ENCODE measurements at regions not wholly inside any gene's neighbourhood (a gene's known extent, or its start where the extent isn't known, plus 50 kb on each side); places are given as distances from the start of the nearest gene placed in this dataset.
A peak's percentile ranks its signal among the peaks of the same experiment; 100 is the strongest.

- no peak for DNase-seq
Measured at GRCh38 chr15:98146031-98146820, 185.7 kb downstream of the ARRDC4 start.

DNA sequence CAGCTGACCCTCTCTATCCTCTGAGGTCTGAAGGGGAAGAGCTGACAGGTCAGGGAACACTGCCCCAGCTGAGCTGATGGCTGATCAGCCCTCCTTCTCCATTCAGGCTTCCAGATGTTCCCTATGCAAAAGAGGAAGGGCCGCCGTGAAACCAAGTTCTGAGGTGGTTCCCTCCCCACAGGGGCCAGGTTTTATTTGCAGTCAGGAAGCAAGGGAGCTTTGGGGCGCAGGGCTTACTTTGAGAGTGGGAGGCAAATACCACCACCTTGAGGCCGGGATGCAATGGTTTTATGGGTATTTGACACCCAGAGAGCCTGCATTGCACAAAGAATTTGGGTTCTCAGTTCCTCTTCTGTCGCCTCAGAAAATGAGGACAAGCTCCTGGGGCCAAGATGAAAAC, 186.9 kb downstream of the ARRDC4 start:
- no peak for DNase-seq

DNA sequence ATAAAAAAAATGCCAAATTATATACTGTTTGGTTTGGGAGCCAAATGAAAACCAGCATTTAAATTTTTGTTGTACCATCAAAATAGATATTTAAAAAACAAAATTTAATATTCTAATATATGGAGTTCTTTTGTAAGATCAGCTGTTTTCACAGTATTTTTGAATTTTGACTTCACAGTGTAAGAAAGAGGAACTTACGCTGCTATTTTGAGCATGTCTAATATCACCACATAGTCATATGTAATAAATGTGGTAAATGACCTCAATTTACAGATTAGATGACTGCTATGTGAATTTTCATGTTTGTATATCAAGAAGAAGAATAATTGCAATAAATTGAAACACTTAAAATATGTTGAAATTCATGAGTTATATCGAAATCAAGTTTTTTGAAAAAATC, 189.6 kb downstream of the ARRDC4 start:
- DNase-seq = no peak

DNA sequence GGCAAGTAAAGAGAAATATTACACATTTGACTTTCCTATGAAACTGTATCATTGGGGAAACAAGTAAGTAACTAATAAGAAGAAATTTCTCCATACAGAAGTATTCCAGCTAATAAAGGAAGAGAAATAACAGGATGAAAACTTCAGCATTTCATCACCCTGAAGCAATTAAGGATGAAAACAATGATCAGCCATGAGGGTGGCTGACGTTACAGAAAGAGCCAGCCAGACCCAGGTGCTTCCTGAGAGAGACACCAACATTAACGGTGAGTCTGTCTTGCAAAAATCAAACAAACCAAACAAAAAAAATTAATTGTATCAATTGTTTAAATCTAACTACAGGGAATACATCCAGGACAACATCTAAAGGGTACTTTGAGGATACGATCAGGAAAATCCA, 190.0 kb downstream of the ARRDC4 start:
- DNase-seq = no peak

- DNase-seq = no peak
Measured at GRCh38 chr15:98151096-98151495, 190.6 kb downstream of the ARRDC4 start.

DNA sequence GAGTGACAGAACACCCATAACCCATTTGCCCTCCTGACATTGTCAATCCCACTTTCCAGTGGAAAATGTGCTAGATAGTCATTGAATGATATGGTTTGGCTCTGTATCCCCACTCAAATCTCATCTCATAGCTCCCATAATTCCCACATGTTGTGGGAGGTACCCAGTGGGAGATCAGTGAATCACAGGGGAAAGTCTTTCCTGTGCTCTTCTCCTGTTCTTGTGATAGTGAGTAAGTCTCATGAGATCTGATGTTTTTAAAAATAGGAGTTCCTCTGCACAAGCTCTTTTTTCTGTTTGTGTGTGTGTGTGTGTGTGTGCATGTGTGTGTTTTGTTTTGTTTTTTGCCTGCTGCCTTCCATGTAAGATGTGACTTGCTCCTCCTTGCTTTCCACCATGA, 191.7 kb downstream of the ARRDC4 start:
- DNase-seq = no peak

DNA sequence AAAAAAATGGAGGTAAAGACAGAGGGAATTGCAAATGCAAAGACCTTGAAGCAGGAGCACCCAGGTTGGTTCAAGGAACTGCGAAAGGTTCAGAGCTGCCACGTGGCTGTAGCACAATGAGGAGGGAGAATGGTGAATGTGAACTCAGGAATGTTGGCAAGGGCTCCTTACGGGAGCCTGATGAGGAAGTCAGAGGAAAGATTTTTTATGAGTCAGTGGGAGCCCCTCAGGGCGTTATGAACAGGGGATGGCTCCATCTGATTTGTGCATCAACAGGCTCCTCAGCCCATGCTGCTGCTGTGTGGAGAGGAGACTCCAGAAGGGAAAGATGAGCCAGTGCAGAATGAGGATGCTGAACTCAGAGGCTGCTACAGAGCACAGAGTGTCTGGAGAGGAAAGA, 194.4 kb downstream of the ARRDC4 start:
- DNase-seq = no peak

- DNase-seq = no peak
Measured at GRCh38 chr15:98155356-98155755, 194.9 kb downstream of the ARRDC4 start.

GRCh38 chr15:98160236-98160635, 199.7 kb downstream of the ARRDC4 start:
- no peak for DNase-seq

DNA sequence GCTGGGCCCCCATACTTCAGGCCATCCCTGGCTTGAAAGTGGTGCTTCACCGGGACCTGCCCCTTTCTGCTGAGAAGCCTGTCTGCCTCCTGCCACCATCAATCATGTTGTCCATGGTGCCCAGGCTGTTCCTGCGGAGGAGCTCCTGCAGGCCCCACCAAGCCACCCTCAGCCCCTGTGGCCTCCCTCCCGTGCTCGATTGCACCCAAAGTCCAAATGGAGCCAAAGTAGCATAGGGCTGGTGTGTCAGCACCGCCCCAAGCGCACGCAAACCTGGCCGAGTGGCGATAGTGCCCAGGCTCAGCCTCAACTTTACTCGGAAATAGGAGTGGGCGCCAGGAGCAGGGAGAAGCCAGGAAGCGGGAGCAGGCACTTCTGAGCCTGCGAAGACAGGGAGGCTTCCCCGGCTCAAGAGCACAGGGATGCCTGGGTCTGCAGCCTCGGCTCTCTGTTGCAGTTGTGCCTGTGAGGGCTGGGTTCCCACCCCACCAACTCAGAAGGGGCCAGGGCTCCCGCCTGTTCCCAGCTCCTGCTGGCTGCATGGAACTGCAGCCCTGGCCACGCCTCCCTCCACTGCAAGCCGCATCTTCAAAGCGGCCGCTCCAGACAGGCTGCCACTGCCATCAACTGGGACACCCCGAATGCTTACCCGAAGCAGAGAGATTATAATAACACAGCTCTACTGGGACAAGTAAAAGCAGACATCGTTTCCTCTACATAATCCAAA, 203.0 kb downstream of the ARRDC4 start:
- DNase-seq = no peak

DNA sequence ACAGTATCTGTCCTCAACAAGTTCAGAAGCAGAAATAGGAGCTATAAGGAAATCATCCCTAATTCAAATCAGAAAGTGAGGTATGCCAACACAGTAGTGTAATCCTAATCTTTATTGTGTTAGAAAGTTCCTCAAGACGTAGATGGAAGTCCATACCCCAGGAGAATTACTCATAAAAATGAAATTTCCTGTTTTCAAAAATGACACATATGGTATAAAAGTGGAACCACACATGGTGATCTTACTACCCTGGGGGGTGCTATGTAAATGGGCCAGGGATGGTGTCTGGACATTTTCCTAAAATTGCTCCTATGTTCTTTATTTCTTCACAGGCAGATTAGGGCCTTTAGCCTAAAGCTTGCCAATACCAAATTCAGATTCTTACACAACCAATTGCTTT, 204.1 kb downstream of the ARRDC4 start:
- no peak for DNase-seq

DNA sequence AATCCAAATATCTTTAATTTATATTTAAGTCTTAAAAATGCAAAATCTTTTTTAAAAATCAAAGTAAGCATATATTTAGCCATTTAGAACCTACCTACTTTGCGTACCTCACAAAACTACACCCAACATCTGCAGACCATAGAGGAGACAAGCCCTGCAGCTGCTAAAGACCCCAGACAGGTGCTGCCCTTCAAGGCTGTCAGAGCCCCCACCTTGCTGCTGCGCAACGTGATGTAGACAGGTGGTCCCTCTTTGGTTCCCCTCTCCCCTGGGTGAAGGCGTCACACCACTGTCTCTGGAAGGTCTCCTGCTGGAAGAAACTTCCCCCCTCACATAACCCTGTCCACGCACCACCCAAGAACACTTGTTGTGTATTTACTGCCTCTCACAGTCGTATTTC, 204.5 kb downstream of the ARRDC4 start:
- DNase-seq = no peak

- DNase-seq = no peak
Measured at GRCh38 chr15:98167722-98168268, 207.3 kb downstream of the ARRDC4 start.

GRCh38 chr15:98169551-98169950, 209.0 kb downstream of the ARRDC4 start:
- no peak for DNase-seq

GRCh38 chr15:98174286-98174685, 213.8 kb downstream of the ARRDC4 start:
- DNase-seq = no peak

DNA sequence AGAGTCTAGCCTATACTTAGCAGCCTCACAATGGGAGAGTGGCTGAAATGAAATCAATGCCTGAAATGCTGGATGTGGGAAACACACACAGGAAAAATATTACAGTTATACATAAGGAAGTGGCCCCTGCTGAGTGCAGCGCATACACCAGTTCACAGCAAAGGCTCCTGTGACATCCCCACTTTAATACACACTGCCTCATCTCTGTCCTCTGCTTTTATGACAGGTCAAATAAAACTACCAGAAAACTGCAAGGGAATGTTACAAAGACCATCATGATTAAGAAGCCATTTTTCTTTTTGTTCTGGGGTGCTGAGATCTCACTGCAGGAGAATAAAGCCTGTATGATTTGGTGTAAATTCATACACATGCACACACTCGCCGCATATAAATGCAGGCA, 214.3 kb downstream of the ARRDC4 start:
- DNase-seq = no peak

GRCh38 chr15:98177966-98178592, 217.6 kb downstream of the ARRDC4 start:
- DNase-seq = peak; percentile 42 to 71

DNA sequence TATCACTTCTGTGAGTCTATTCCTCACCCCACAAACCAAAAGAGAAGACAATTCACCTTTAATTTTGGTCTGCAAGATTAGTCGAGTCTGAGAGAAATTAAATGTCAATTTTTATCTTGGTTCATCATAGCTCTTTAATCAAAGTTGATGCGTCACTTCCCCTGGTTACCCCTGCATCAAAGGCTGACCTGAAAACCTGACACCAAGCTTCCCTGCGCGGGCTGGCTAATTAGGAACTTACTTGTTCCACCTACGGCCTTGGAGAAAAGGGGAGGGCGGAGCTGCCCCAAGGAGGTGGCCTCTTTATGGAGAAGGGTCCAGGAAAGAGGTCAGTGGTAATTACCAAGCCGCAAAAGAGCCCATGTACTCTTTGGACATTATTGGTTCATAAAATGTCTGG, 218.4 kb downstream of the ARRDC4 start:
- no peak for DNase-seq

DNA sequence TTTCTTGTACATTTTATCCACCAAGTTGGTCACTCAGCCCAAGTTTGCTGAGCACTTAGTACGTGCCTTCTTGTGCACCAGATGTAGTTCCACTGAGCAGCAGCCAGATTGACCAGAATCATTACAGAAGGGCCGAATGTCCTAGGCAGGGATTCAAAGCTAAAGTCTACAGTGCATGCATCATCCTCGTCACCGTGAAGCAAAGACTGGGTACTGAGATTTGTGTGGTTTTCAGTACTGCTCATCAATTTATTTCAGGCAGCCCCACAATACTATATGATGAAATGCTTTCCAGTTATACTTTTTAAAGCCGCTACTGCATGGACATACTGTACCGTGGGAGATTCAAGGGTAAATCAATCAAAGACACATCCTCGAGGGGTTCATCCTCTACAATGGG, 227.0 kb downstream of the ARRDC4 start:
- DNase-seq = no peak

DNA sequence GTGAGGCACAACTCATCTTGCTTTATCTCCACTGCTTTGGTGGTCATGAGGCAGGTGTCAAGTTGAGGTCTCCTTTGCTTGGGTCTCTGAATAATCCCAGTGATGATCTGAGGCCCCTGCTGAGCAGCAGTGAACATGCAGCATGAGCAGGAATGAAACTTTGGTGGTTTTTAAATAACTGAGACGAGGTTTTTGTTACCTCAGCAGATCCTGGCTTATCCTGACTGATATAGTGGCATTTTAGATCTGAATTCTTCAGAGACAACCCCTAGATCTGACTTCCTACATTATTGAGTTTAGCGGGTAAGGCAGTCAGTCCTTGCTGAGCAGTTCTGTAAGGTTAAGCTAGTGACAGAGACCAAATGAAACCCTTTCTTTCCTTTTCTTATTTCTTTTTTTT, 230.4 kb downstream of the ARRDC4 start:
- no peak for DNase-seq

GRCh38 chr15:98195796-98196195, 235.3 kb downstream of the ARRDC4 start:
- DNase-seq = no peak

DNA sequence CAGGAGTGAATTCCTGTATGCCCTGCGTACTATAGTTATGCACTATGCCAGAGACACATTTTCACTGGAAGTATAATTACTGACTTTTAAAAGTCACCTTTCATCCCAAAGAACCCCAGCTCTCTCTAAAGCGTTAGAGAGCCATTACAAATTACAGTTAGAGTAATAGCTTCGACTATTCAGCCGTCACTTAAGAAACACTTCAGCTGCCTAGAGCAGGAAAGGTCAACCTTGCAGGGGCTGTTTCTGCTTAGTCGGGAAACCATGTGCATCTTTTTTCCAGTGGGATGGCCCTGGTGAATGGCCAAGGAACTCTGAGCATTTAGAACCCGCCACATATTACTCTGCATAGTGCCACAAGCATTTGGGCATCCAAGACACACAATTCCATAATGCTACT, 235.9 kb downstream of the ARRDC4 start:
- no peak for DNase-seq

DNA sequence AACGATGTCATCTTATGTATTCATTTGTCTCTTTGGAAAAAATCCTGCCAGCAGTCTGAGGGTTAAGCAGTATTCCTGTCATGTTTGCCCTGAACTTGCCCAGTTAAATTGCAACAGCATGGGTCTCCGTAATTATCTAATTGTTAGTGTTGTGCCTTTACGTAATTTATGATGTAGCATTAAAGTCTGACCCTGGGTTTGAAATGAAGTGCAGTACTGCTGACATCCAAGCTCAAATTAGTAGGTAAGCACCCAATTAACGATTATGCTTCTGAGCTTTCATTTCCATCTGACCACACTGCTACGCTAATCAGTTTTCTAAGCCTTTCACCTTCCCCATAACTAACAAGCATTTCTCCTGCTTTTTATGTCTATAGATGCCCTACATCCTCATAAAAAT, 241.8 kb downstream of the ARRDC4 start:
- no peak for DNase-seq
